ENCODE measurements at regions not wholly inside any gene's neighbourhood (a gene's known extent, or its start where the extent isn't known, plus 50 kb on each side); places are given as distances from the start of the nearest gene placed in this dataset.

GRCh38 chr4:126794363-126794762 lies 838.4 kb upstream of the INTU start:
- TF ChIP-seq POLR2AphosphoS5 (IDR thresholded peaks at IDR 0.05; ENCODE audit: insufficient read depth in 1 of 2, low read depth in 1 of 2): no peak
- TF ChIP-seq CTCF (IDR thresholded peaks at IDR 0.05): no peak
- TF ChIP-seq POLR2A (IDR thresholded peaks at IDR 0.05): no peak

GRCh38 chr4:126798214-126798613 lies 834.5 kb upstream of the INTU start:
- Histone ChIP-seq H3K4me3 (no peak overlapping the region), H3K36me3 (no peaks in the 10 kb centered on the region), H3K9me3 (no peaks in the 10 kb centered on the region), H3K4me1 (peaks cover 8% of the 10 kb centered on the region), H3K27me3 (no peaks in the 10 kb centered on the region), H3K27ac (no peak overlapping the region)
- intact Hi-C loops (cut with DNase I): no loop called here
- DNase-seq (ENCODE audit: extremely low spot score in 2 of 2): no peak
- no peak for TF ChIP-seq CTCF (IDR thresholded peaks at IDR 0.05)
- no peak for TF ChIP-seq POLR2A (IDR thresholded peaks at IDR 0.05)
- TF ChIP-seq POLR2AphosphoS5 (IDR thresholded peaks at IDR 0.05; ENCODE audit: insufficient read depth in 1 of 2, low read depth in 1 of 2): no peak

More at GRCh38 chr4:126794363-126794762, 838.4 kb upstream of the INTU start:
- no peaks in the 10 kb centered on the region for H3K27me3 ChIP-seq
- H3K4me3 ChIP-seq: no peak overlapping the region
- intact Hi-C loops (cut with DNase I): no loop called here
- no peak for DNase-seq (ENCODE audit: extremely low spot score in 2 of 2)
- H3K9me3 ChIP-seq: no peaks in the 10 kb centered on the region
- H3K27ac ChIP-seq: no peak overlapping the region
- no peaks in the 10 kb centered on the region for H3K36me3 ChIP-seq
- H3K4me1 ChIP-seq: no peaks in the 10 kb centered on the region

- Histone ChIP-seq H3K27me3 (no peaks in the 10 kb centered on the region), H3K27ac (no peak overlapping the region), H3K36me3 (no peaks in the 10 kb centered on the region), H3K4me3 (no peak overlapping the region), H3K9me3 (no peaks in the 10 kb centered on the region), H3K4me1 (peaks cover 8% of the 10 kb centered on the region)
- TF ChIP-seq POLR2AphosphoS5 (IDR thresholded peaks at IDR 0.05; ENCODE audit: insufficient read depth in 1 of 2, low read depth in 1 of 2) (no peak), POLR2A (IDR thresholded peaks at IDR 0.05) (no peak), CTCF (IDR thresholded peaks at IDR 0.05) (no peak)
- DNase-seq (ENCODE audit: extremely low spot score in 2 of 2): no peak
- intact Hi-C loops (cut with DNase I): no loop called here
Measured at GRCh38 chr4:126799416-126799815, 833.3 kb upstream of the INTU start.

- H3K4me3 ChIP-seq: no peak overlapping the region
- no peaks in the 10 kb centered on the region for H3K9me3 ChIP-seq
- DNase-seq (ENCODE audit: extremely low spot score in 2 of 2): no peak
- H3K27me3 ChIP-seq: no peaks in the 10 kb centered on the region
- peaks cover 8% of the 10 kb centered on the region for H3K4me1 ChIP-seq
- no peak for TF ChIP-seq CTCF (IDR thresholded peaks at IDR 0.05)
- no peak for TF ChIP-seq POLR2A (IDR thresholded peaks at IDR 0.05)
- intact Hi-C loops (cut with DNase I): no loop called here
- no peaks in the 10 kb centered on the region for H3K36me3 ChIP-seq
- no peak overlapping the region for H3K27ac ChIP-seq
Measured at GRCh38 chr4:126799971-126800574, 832.7 kb upstream of the INTU start.

DNA sequence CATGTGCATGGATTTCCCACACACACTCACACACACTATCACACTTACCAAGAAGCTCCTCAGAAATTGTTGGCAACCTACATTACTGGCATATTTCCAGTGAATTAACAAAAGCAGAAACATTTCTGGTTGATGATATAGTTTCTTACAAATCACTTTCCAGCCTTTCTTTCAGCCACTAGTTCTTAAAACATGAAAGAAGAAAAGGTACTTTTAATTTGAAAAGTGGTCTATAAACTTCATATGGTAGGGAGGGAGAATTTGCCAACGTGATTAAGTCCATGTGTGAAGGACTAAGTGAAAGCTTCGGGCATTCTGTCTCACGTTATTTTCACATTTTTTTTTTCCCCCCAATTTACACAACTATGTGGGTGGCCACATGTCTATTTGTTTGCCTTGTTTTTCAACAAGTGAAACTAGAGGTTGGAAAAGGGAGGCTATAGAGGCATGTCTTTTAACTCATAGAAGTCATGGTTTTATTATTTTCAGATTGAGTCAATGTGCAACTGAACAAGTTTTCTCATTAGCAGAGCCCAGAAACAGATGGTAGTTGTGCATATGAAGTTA lies 832.1 kb upstream of the INTU start:
- intact Hi-C loops (cut with DNase I): no loop called here

More for the DNA sequence above, 832.1 kb upstream of the INTU start:
- no peak overlapping the region for H3K27ac ChIP-seq
- no peak for DNase-seq (ENCODE audit: extremely low spot score in 2 of 2)
- H3K4me3 ChIP-seq: no peak overlapping the region
- TF ChIP-seq POLR2AphosphoS5 (IDR thresholded peaks at IDR 0.05; ENCODE audit: insufficient read depth in 1 of 2, low read depth in 1 of 2) (no peak), CTCF (IDR thresholded peaks at IDR 0.05) (no peak), POLR2A (IDR thresholded peaks at IDR 0.05) (no peak)
- no peaks in the 10 kb centered on the region for H3K9me3 ChIP-seq
- no peaks in the 10 kb centered on the region for H3K27me3 ChIP-seq
- peaks cover 8% of the 10 kb centered on the region for H3K4me1 ChIP-seq
- no peaks in the 10 kb centered on the region for H3K36me3 ChIP-seq
